ENCODE measurements at regions not wholly inside any gene's neighbourhood (a gene's known extent, or its start where the extent isn't known, plus 50 kb on each side); places are given as distances from the start of the nearest gene placed in this dataset.

GRCh38 chr10:108708363-108708762 is 1214.9 kb downstream of the XPNPEP1 start:
- Histone ChIP-seq H3K27me3 (no peaks in the 10 kb centered on the region), H3K9me3 (peaks cover 0 to 16% (median 1%) of the 10 kb centered on the region in 12 donors), H3K36me3 (no peaks in the 10 kb centered on the region), H3K4me3 (no peak overlapping the region), H3K4me1 (no peaks in the 10 kb centered on the region), H3K27ac (no peak overlapping the region)
- DNase-seq = no peak
- ATAC-seq = no peak
- WGBS, 4 donors = 69 to 70% (median 70%) methylated on average over 4 of the region's 4 CpGs
- TF ChIP-seq POLR2A (IDR thresholded peaks at IDR 0.05) = no peak
- TF ChIP-seq, protein P1, sequence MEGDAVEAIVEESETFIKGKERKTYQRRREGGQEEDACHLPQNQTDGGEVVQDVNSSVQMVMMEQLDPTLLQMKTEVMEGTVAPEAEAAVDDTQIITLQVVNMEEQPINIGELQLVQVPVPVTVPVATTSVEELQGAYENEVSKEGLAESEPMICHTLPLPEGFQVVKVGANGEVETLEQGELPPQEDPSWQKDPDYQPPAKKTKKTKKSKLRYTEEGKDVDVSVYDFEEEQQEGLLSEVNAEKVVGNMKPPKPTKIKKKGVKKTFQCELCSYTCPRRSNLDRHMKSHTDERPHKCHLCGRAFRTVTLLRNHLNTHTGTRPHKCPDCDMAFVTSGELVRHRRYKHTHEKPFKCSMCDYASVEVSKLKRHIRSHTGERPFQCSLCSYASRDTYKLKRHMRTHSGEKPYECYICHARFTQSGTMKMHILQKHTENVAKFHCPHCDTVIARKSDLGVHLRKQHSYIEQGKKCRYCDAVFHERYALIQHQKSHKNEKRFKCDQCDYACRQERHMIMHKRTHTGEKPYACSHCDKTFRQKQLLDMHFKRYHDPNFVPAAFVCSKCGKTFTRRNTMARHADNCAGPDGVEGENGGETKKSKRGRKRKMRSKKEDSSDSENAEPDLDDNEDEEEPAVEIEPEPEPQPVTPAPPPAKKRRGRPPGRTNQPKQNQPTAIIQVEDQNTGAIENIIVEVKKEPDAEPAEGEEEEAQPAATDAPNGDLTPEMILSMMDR (IDR thresholded peaks at IDR 0.05) = no peak
- intact Hi-C loops (cut with DNase I) = no loop called here

GRCh38 chr10:108696792-108697477 is 1226.4 kb downstream of the XPNPEP1 start:
- no peaks in the 10 kb centered on the region for H3K27me3 ChIP-seq
- no peak for DNase-seq
- TF ChIP-seq, protein P1 (IDR thresholded peaks at IDR 0.05) = no peak
- no peak for TF ChIP-seq POLR2A (IDR thresholded peaks at IDR 0.05)
- no peak for ATAC-seq
- H3K4me3 ChIP-seq = no peak overlapping the region
- H3K9me3 ChIP-seq = no peaks in the 10 kb centered on the region
- 82 to 93% (median 88%) methylated on average over 4 of the region's 4 CpGs for whole genome bisulfite sequencing, 4 donors
- no peaks in the 10 kb centered on the region for H3K36me3 ChIP-seq
- intact Hi-C loops (cut with DNase I) = no loop called here
- H3K4me1 ChIP-seq = no peaks in the 10 kb centered on the region
- no peak overlapping the region for H3K27ac ChIP-seq

GRCh38 chr10:108691126-108691525 is 1232.2 kb downstream of the XPNPEP1 start:
- Histone ChIP-seq H3K27ac (no peak overlapping the region), H3K4me3 (no peak overlapping the region), H3K9me3 (no peaks in the 10 kb centered on the region), H3K36me3 (no peaks in the 10 kb centered on the region), H3K27me3 (no peaks in the 10 kb centered on the region), H3K4me1 (no peaks in the 10 kb centered on the region)
- intact Hi-C loops (cut with DNase I) = no loop called here
- ATAC-seq (no peak), DNase-seq (no peak)
- WGBS, 4 donors = 53 to 70% (median 61%) methylated on average over 1 of the region's 1 CpG
- TF ChIP-seq, protein P1 (IDR thresholded peaks at IDR 0.05) = no peak
- TF ChIP-seq POLR2A (IDR thresholded peaks at IDR 0.05) = no peak

GRCh38 chr10:108690530-108690929 is 1232.8 kb downstream of the XPNPEP1 start:
- no peak overlapping the region for H3K4me3 ChIP-seq
- TF ChIP-seq, protein P1 (IDR thresholded peaks at IDR 0.05) = no peak
- TF ChIP-seq POLR2A (IDR thresholded peaks at IDR 0.05) = no peak
- H3K9me3 ChIP-seq = no peaks in the 10 kb centered on the region
- no peak for ATAC-seq
- no peaks in the 10 kb centered on the region for H3K4me1 ChIP-seq
- no peak for DNase-seq
- H3K36me3 ChIP-seq = no peaks in the 10 kb centered on the region
- intact Hi-C loops (cut with DNase I) = no loop called here
- H3K27me3 ChIP-seq = no peaks in the 10 kb centered on the region
- WGBS, 4 donors = 84 to 92% (median 89%) methylated on average over 6 of the region's 6 CpGs
- no peak overlapping the region for H3K27ac ChIP-seq

Measured in heart left ventricle (tissue), 16 donors.